Right ventricle myocardium superior (tissue), 1 donor: ENCODE measurements at regions not wholly inside any gene's neighbourhood (a gene's known extent, or its start where the extent isn't known, plus 50 kb on each side); places are given as distances from the start of the nearest gene placed in this dataset.
A peak's percentile ranks its signal among the peaks of the same experiment; 100 is the strongest.
"Not testable (repeated sequence)": the region's sequence is repeated elsewhere in the genome, so short reads cannot be mapped to it uniquely, and the experiment has no call there.

Experiments
- ATAC-seq: fragments of 200-7000 bp; cut with Tn5 transposase; one replicate; pipeline ENCODE4 v1.9.1; 2020; ENCODE audit warnings: mild to moderate bottlenecking; ENCODE audit not compliant: poor library complexity
- DNase-seq: peaks from one replicate; pipeline ENCODE4 v3.0.0-alpha.2; 2020
- intact Hi-C: fragments of 100-400 bp; cut with DNase I; formaldehyde crosslinking; loops from one replicate; pipeline ENCODE4 v1.11.2; 2022
- donor health status: DM: no; HTN: yes; CAD: no; lungs with severe emphysema.

- ATAC-seq: peak; percentile 71
- no peak for DNase-seq
- intact Hi-C loops: no loop called here
Measured at GRCh38 chr19:37303591-37304171, 67.2 kb upstream of the ZNF527 start.

DNA sequence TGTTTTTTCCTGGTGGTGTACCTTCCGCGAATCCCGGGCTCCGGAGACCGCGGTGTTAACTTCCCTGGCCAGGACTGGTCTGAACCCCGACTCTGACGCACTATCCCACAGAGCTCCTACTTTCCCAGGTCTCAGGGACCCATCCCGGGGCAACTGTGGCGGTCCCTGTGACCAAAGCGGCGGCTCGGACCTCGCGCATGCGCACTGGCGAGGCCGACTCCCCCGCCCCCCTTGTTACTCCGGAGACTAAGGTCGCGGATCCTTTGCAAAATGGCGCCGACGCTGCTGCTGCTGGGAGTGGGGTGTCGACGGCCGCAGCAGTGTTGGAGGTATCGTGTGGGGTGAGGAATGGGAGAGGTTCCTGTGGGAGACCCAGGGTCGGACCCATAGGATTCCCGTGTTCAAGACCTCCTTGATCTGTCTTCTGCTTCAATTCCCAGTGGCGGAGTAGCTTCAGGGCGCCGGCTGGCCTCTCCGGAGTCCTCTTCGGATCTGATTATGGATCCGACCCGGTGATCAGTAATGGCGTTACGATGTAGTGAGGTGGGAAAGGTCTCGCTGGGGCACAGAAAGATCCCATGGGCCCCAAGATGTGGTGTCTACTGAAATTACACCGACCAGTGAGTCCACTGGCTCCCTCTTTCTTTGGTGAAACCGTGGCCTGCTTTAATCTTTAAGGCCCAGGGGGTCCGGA, 66.6 kb upstream of the ZNF527 start:
- intact Hi-C loops: no loop called here
- ATAC-seq: peak; percentile 96
- DNase-seq: peak; percentile 74

DNA sequence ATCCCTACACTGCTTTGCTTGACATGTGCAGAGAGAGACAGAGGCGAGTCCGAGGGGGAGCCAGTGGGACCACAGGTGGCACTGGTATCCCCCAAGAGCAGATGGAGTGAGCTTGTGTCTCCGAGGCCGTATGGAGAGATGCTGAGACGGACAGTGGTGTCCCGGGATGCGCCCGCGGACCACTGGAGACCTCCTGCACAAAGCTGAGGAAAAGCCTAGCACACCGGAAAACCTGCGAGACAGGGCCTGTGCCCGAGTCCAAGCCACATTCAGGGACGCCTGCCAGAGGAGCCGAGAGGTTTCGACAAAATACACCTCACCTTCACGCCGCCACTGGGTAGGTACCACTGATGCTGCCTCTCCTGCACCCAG, 66.0 kb upstream of the ZNF527 start:
- intact Hi-C loops: no loop called here
- DNase-seq: no peak

GRCh38 chr19:37306383-37306963, 64.4 kb upstream of the ZNF527 start:
- intact Hi-C loops: no loop called here
- ATAC-seq (no peak), DNase-seq (no peak)

More for the DNA sequence above, 66.0 kb upstream of the ZNF527 start:
- no peak for ATAC-seq

DNA sequence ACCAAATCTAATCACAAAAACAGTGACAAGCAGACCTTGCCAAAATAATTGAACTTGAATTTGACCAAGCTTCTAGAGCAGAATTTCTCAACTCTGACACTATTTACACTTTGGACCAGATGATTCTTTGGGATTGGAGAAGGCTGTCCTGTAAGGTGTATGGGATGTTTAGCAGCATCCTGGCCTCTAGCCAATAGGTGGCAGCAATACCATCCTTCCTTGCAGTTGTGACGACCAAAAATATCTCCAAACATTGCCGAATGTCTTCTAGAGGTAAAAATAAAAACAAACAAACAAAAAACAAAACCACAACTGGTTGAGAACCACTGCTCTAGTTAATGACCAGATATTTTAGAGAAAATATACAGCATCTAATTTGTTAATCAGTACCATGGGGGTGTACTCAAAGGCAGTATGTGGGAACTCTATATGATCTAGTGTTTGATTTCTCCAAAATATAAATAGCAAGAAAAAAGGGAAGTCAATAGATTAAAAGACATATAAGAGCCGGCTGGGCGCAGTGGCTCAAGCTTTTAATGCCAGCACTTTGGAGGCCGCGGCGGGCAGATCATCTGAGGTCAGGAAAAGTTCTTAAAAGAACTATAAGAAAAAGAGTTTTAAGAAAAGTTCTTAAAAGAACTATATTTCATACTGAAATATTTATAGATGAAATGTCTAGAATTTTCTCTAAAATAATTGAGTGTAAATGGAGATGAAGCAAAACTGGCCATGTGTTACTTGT, 60.9 kb upstream of the ZNF527 start:
- ATAC-seq (no peak), DNase-seq (no peak)
- intact Hi-C loops: no loop called here

- peak; percentile 85 for ATAC-seq
- intact Hi-C loops: not testable (repeated sequence)
Measured at GRCh38 chr19:37312531-37313334, 58.2 kb upstream of the ZNF527 start.

DNA sequence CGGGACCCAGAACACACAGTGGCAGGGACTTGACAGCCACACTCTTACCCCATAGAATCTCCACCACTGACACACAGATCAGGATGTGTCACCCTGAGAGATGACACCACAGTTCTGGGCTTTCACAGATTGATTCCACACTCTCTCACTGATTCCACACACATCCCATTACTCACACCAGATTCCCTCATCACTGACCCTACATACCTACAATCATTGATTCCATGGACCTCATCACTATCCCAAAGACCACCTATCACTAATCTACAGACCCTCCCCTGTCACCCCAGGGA, 57.6 kb upstream of the ZNF527 start:
- intact Hi-C loops: no loop called here
- no peak for ATAC-seq
- no peak for DNase-seq

More at GRCh38 chr19:37312531-37313334, 58.2 kb upstream of the ZNF527 start:
- DNase-seq: peak; percentile 67

DNA sequence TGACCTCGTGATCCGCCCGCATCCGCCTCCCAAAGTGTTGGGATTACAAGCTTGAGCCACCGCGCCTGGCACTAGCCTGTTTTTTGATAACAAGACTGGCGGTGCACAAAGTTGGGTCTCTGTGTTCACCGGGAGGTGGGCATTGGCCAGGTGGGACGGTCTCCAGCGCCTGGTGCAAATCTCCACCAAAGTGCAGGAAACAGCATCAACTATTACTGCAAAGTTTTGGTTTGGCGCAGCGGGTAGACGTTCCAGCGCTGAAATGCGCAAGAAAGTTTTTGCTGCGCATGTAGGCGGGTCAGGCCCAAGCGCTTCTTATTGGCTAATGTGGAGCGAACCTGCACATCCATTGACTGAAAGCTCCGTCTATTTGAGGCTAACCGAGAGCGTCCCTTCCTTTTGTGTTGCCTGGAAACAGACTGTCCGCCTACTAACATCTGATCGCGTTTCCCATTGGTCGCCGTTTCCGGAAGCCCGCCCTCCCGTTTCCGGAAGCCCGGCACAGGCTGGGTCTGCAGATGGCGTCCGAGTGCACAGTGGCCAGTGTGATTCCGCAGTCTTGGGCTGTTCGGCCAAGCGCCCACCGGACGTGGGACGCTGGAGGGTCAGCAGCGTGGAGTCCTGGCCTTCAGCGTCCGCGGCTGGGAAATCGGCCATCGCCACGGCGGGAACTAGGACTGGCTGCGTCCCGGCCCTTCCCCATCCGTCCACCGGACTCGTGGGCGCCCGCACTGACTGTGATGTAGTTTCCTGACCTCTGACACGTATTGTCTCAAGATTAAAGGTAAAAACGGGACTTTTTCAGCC, 53.3 kb upstream of the ZNF527 start:
- DNase-seq (peak; percentile 97), ATAC-seq (peak; percentile 98)
- intact Hi-C loops: no loop called here

GRCh38 chr19:37320988-37321387, 49.9 kb upstream of the ZNF527 start:
- DNase-seq, ATAC-seq, intact Hi-C loops: not testable (repeated sequence)
